GM12878 (cell line): ENCODE measurements at regions not wholly inside any gene's neighbourhood (a gene's known extent, or its start where the extent isn't known, plus 50 kb on each side); places are given as distances from the start of the nearest gene placed in this dataset.

Experiments used
- CTCF ChIP-seq, 3 experiments: IDR thresholded peaks in 2 of 3; conservative IDR thresholded peaks in 1 of 3; 2 replicates each; pipeline ENCODE4 v1.5.1; 2011; ENCODE audit warnings: low read depth in 3 of 3, low read length in 3 of 3, mild to moderate bottlenecking in 3 of 3, control low read depth in 2 of 3, moderate library complexity in 2 of 3, inconsistent platforms in 1 of 3, mixed read lengths in 1 of 3; ENCODE audit not compliant: control insufficient read depth in 2 of 3, insufficient read depth in 1 of 3; ENCODE audit errors: extremely low read depth in 1 of 3
- EZH2 ChIP-seq: IDR thresholded peaks from 2 replicates; pipeline ENCODE4 v1.6.1; 2012; ENCODE audit warnings: low read depth, mild to moderate bottlenecking, control low read depth, inconsistent platforms, low read length, borderline replicate concordance; ENCODE audit not compliant: control insufficient read depth
- FOXM1 ChIP-seq: IDR thresholded peaks from 2 replicates; pipeline ENCODE4 v1.6.1; 2012; ENCODE audit warnings: low read depth, mild to moderate bottlenecking, inconsistent platforms, low read length, moderate library complexity
- JUND ChIP-seq: IDR thresholded peaks from 2 replicates; pipeline ENCODE4 v1.6.1; 2012; ENCODE audit warnings: low read depth, mild to moderate bottlenecking, low read length, improper control_type of control experiment, moderate library complexity
- MYC ChIP-seq: IDR thresholded peaks from 2 replicates; pipeline ENCODE4 v1.6.1; 2011; ENCODE audit warnings: mild to moderate bottlenecking, low read length, moderate library complexity, inconsistent platforms; ENCODE audit not compliant: insufficient read depth, insufficient replicate concordance, insufficient read length, severe bottlenecking
- YBX1 ChIP-seq: fragments of 450-650 bp; IDR thresholded peaks from 2 replicates; pipeline ENCODE4 v1.6.1; 2016; ENCODE audit warnings: antibody characterized with exemption
- TF ChIP-seq, protein P1 (sequence below): IDR thresholded peaks from 2 replicates; pipeline ENCODE4 v1.6.1; 2012; ENCODE audit warnings: low read depth, low read length, improper control_type of control experiment

DNA sequence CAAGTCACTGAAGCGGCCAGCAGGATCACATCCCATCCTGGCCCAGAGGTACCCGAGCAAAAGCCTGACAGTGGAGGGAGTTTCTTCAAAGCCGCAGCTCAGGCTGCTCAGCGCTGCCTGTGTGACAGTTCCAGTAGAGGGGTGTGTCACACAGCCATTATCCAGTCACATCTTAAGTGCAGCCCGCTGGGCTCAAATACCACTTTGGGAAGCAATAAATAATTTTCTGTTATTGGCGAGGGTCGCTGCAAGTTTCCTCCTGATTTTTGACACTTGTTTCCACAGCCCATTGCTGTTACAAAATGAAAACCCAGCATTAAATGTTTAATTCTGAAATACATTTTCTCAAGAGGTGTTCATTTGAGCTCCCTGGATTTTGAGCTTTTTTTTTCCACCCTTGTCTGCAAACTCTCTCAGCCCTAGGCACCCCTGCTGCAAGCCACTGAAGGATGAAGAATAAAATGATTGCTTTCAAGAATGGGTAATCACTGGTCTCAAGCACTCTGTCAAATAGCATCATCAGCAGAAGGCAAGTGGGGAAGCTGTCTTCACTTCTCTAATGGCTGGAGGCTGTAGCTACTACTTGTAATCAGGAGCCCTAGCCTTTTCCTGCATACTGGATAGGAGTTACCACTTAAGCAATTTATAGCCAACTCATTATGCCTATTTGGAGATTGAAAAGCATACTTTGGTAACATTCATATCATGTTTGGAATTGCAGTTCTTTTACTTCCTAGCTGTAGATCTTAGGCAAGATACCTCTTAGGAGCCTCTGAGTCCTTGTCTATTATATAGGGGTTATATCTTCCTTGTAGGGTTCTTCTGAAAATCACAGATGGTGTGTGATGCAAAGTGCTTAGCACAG, 373.7 kb downstream of the METTL15 start:
- TF ChIP-seq FOXM1 (no peak), MYC (no peak), JUND (no peak), CTCF (IDR thresholded peaks at IDR 0.05 in 2 of 3, conservative IDR thresholded peaks at IDR 0.05 in 1 of 3; ENCODE audit: control insufficient read depth in 2 of 3, extremely low read depth in 1 of 3, insufficient read depth in 1 of 3, low read depth in 3 of 3, low read length in 3 of 3) (no peak), YBX1 (no peak), EZH2 (no peak)
- TF ChIP-seq, protein P1, sequence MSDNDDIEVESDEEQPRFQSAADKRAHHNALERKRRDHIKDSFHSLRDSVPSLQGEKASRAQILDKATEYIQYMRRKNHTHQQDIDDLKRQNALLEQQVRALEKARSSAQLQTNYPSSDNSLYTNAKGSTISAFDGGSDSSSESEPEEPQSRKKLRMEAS, result no peak
